ENCODE measurements at regions not wholly inside any gene's neighbourhood (a gene's known extent, or its start where the extent isn't known, plus 50 kb on each side); places are given as distances from the start of the nearest gene placed in this dataset.
A peak's percentile ranks its signal among the peaks of the same experiment; 100 is the strongest.

- TF ChIP-seq ZNF609 (CRISPR knock-in tag; IDR thresholded peaks at IDR 0.05; ENCODE audit: borderline replicate concordance) (0 out of 2 replicates have a peak, but pooled peaks have one; percentile 24), ATF2 (CRISPR knock-in tag; IDR thresholded peaks at IDR 0.05) (peak; percentile 80; the same call in 1 of the 2 replicates), GATA4 (IDR thresholded peaks at IDR 0.05; ENCODE audit: borderline replicate concordance, low read depth) (peak; percentile 25; the same call in 1 of the 2 replicates), ETV5 (CRISPR knock-in tag; IDR thresholded peaks at IDR 0.05; ENCODE audit: borderline replicate concordance) (peak; percentile 79; the same call in 1 of the 2 replicates), ZNF317 (CRISPR knock-in tag; IDR thresholded peaks at IDR 0.05) (peak; percentile 59; the same call in 1 of the 2 replicates), MYNN (CRISPR knock-in tag; IDR thresholded peaks at IDR 0.05; ENCODE audit: low read depth) (no peak), ARID3A (IDR thresholded peaks at IDR 0.05; ENCODE audit: low read depth, low read length) (peak; percentile 96), ZNF660 (CRISPR knock-in tag; IDR thresholded peaks at IDR 0.05; ENCODE audit: borderline replicate concordance, low read depth) (no peak), GTF3A (CRISPR knock-in tag; conservative IDR thresholded peaks at IDR 0.05) (no peak), IRF2 (CRISPR knock-in tag; IDR thresholded peaks at IDR 0.05) (peak; percentile 57; the same call in 1 of the 2 replicates), BCL3 (CRISPR knock-in tag; IDR thresholded peaks at IDR 0.05) (no peak), HMGA1 (CRISPR knock-in tag; conservative IDR thresholded peaks at IDR 0.05) (no peak), ZNF3 (CRISPR knock-in tag; IDR thresholded peaks at IDR 0.05) (no peak), HDAC2 (CRISPR knock-in tag; IDR thresholded peaks at IDR 0.05) (peak; percentile 84), ZKSCAN8 (CRISPR knock-in tag; IDR thresholded peaks at IDR 0.05; ENCODE audit: borderline replicate concordance) (no peak), ELF3 (CRISPR knock-in tag; IDR thresholded peaks at IDR 0.05) (peak; percentile 73), ZGPAT (CRISPR knock-in tag; IDR thresholded peaks at IDR 0.05) (peak; percentile 67), ZBTB46 (CRISPR knock-in tag; IDR thresholded peaks at IDR 0.05; ENCODE audit: borderline replicate concordance) (no peak)
These were observed 140.4 kb upstream of the MAX start (continued) for GRCh38 chr14:65242732-65243134.
